ENCODE measurements at regions not wholly inside any gene's neighbourhood (a gene's known extent, or its start where the extent isn't known, plus 50 kb on each side); places are given as distances from the start of the nearest gene placed in this dataset.
A peak's percentile ranks its signal among the peaks of the same experiment; 100 is the strongest.

DNA sequence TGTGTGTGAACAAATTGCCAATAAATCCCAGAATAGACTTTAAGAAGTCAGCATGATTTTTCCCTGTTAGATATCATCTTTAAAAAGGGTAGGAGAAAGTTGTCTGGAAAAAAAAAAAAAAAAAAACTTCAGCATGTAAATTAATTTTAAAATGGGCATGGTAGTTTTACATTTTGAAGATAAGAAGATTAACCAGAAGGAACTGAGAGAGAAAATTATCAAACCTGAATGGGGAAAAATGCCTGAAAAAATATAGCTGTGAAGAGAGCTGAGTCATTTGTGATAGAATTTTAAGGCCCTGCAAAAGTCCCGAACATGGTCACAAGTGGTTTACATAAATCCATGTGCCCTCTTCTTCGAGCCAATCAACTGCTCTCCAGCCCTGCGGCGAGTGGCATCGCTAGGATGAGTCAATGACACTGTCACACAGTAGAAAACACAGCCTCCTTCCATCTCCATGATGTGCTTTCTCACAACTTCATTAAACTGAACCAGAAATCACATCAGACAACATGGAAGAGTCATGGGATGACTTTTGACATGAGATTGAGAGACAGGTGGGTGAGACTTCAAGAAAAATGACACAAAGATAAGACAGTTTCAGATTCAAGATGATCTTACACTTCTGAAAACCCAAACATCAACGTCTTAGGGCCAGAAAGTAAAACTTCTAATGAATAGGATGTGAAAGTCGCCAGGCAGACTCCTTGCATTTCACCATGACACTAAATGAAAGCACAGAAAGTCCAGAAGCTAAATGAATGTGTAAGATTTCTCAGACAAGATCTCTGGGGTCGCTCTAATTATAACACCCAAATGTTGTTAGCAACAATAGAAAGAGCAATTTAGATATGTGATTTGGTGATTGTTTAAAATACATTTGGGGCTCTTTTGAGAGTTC lies 273.0 kb upstream of the ID2 start:
- in situ Hi-C loops (cut with MboI; ENCODE audit: low pct_ligation_motif_present in 1 of 4, low pct_unique_long_range_greater_than_20kb in 1 of 4, low sequenced_read_pairs in 3 of 4) = no loop called here
- H3K27ac ChIP-seq = no peak overlapping the region

DNA sequence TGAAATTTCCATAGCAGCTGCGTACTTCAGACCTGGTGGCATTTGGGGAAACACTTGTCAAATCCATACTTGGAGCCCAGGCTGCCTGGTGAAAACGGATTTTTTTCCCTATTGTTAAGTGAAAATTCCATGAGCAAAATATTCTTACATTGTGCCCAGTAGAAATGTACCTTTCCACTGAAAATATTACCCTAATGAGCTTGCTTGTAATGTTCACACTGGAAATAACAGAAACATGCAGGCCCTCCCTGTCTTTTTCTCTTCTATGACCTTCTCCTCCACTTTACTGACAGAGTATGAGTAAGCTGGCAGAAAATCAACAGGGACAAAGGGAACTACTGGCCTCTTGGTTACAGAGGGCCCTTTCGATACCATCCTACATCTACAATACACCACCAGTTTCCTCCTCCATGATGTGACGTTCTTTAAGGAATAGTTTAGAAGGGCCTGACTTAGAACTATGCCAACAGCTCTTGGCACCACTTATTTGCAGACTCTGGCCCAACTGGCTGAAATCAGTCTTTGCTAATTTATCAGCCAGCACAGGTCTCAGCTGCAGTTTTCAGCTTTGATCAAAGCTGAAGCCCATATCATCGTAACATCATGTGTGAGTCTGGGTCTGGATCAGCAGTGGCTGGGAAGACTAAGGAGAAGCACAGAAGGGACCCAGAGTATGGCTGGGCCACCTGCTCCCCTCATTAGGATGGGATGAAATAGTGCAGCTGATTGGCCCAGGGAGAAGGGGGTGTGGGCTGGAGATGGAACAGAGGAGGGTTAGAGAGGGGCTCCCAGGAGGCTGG lies 272.2 kb upstream of the ID2 start:
- in situ Hi-C loops (cut with MboI; ENCODE audit: low pct_ligation_motif_present in 1 of 4, low pct_unique_long_range_greater_than_20kb in 1 of 4, low sequenced_read_pairs in 3 of 4) (no loop called here), intact Hi-C loops (cut with DNase I; ENCODE audit: low total_unique reads) (no loop called here)
- Histone ChIP-seq H3K36me3 (no peaks in the 10 kb centered on the region), H3K4me1 (peaks cover 0 to 37% (median 17%) of the 10 kb centered on the region in 4 donors), H3K4me3 (no peak overlapping the region), H3K9me3 (no peaks in the 10 kb centered on the region), H3K27me3 (no peaks in the 10 kb centered on the region), H3K27ac (no peak overlapping the region)
- DNase-seq = no peak
- WGBS, 2 donors (ENCODE audit: low coverage in 1 of 2) = 76 to 86% methylated on average over 1 to 5 of the region's 5 CpGs
- TF ChIP-seq EP300 (IDR thresholded peaks at IDR 0.05; ENCODE audit: low read depth) (no peak), POLR2AphosphoS5 (IDR thresholded peaks at IDR 0.05) (no peak), POLR2A (IDR thresholded peaks at IDR 0.05) (no peak)
- TF ChIP-seq, protein P1, sequence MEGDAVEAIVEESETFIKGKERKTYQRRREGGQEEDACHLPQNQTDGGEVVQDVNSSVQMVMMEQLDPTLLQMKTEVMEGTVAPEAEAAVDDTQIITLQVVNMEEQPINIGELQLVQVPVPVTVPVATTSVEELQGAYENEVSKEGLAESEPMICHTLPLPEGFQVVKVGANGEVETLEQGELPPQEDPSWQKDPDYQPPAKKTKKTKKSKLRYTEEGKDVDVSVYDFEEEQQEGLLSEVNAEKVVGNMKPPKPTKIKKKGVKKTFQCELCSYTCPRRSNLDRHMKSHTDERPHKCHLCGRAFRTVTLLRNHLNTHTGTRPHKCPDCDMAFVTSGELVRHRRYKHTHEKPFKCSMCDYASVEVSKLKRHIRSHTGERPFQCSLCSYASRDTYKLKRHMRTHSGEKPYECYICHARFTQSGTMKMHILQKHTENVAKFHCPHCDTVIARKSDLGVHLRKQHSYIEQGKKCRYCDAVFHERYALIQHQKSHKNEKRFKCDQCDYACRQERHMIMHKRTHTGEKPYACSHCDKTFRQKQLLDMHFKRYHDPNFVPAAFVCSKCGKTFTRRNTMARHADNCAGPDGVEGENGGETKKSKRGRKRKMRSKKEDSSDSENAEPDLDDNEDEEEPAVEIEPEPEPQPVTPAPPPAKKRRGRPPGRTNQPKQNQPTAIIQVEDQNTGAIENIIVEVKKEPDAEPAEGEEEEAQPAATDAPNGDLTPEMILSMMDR (IDR thresholded peaks at IDR 0.05) = no peak

More for the DNA sequence above, 273.0 kb upstream of the ID2 start:
- Histone ChIP-seq H3K4me1 (peaks cover 0 to 33% (median 17%) of the 10 kb centered on the region in 4 donors), H3K27me3 (no peaks in the 10 kb centered on the region), H3K36me3 (no peaks in the 10 kb centered on the region), H3K4me3 (no peak overlapping the region), H3K9me3 (no peaks in the 10 kb centered on the region)
- DNase-seq = no peak
- WGBS, 2 donors (ENCODE audit: low coverage in 1 of 2) = 78% methylated on average over 6 to 8 of the region's 8 CpGs
- intact Hi-C loops (cut with DNase I; ENCODE audit: low total_unique reads) = no loop called here
- TF ChIP-seq POLR2A (IDR thresholded peaks at IDR 0.05) (no peak), EP300 (IDR thresholded peaks at IDR 0.05; ENCODE audit: low read depth) (no peak), POLR2AphosphoS5 (IDR thresholded peaks at IDR 0.05) (no peak)
- TF ChIP-seq, protein P1 (IDR thresholded peaks at IDR 0.05) = no peak

DNA sequence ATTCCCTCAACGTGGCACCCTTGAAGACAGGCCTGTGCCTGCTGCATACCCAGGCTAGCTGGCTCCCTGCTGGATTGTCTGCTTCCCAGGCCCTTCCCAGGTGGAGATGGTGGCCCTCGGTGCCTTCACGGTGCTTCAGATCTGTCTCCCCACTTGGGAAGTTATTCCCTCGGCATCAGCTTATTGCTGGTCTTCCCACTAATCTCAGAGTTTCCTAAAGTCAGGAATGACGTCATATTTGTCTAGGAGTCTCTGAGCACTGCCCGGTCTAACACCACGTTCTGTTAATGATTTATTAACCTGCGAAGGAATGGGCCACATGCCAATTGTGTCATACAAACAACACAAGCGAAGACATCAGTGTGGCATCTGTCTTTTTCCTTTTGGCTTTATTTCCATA lies 269.8 kb upstream of the ID2 start:
- DNase-seq = peak; percentile 81
- Histone ChIP-seq H3K9me3 (no peaks in the 10 kb centered on the region), H3K27ac (peak overlapping the region; percentile 21 to 63 (median 44)), H3K4me3 (no peak overlapping the region), H3K36me3 (no peaks in the 10 kb centered on the region), H3K27me3 (no peaks in the 10 kb centered on the region), H3K4me1 (peaks cover 0 to 37% (median 17%) of the 10 kb centered on the region in 4 donors)
- intact Hi-C loops (cut with DNase I; ENCODE audit: low total_unique reads) (no loop called here), in situ Hi-C loops (cut with MboI; ENCODE audit: low pct_ligation_motif_present in 1 of 4, low pct_unique_long_range_greater_than_20kb in 1 of 4, low sequenced_read_pairs in 3 of 4) (no loop called here)
- 46 to 54% methylated on average over 5 to 9 of the region's 9 CpGs for WGBS, 2 donors (ENCODE audit: low coverage in 1 of 2)
- TF ChIP-seq POLR2AphosphoS5 (IDR thresholded peaks at IDR 0.05) (no peak), EP300 (IDR thresholded peaks at IDR 0.05; ENCODE audit: low read depth) (no peak), POLR2A (IDR thresholded peaks at IDR 0.05) (no peak)
- TF ChIP-seq, protein P1 (IDR thresholded peaks at IDR 0.05) = no peak

DNA sequence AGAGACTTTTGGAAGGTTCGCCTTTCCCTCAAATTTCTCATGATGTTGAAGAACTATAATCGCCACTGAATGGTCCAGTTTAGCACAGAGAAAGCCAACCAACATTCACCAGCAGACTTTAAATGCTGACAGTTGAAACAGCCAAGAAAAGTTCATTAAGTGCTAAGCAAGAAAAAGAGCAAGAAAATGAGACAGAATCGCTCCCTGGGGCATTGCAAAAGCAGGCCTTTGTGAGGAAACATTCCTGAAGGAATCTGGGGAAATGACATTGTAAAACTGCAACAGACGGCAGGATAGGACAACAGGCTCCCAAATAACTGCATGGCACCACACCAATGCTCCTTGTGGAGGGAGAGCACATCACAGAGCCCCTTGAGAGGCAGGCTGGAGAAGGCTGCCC lies 269.3 kb upstream of the ID2 start:
- DNase-seq = no peak
- H3K27ac ChIP-seq = peak overlapping the region; percentile 21 to 63 (median 44)
- in situ Hi-C loops (cut with MboI; ENCODE audit: low pct_ligation_motif_present in 1 of 4, low pct_unique_long_range_greater_than_20kb in 1 of 4, low sequenced_read_pairs in 3 of 4) (no loop called here), intact Hi-C loops (cut with DNase I; ENCODE audit: low total_unique reads) (no loop called here)
- H3K36me3 ChIP-seq = no peaks in the 10 kb centered on the region
- WGBS, 2 donors (ENCODE audit: low coverage in 1 of 2) = 59 to 67% methylated on average over 3 to 4 of the region's 4 CpGs
- H3K4me3 ChIP-seq = no peak overlapping the region
- no peaks in the 10 kb centered on the region for H3K9me3 ChIP-seq
- no peaks in the 10 kb centered on the region for H3K27me3 ChIP-seq
- no peak for TF ChIP-seq EP300 (IDR thresholded peaks at IDR 0.05; ENCODE audit: low read depth)
- TF ChIP-seq, protein P1 (IDR thresholded peaks at IDR 0.05) = no peak
- no peak for TF ChIP-seq POLR2AphosphoS5 (IDR thresholded peaks at IDR 0.05)
- no peak for TF ChIP-seq POLR2A (IDR thresholded peaks at IDR 0.05)
- peaks cover 0 to 37% (median 17%) of the 10 kb centered on the region in 4 donors for H3K4me1 ChIP-seq
